Glomerular visceral epithelial cell (primary cell): ENCODE measurements at regions not wholly inside any gene's neighbourhood (a gene's known extent, or its start where the extent isn't known, plus 50 kb on each side); places are given as distances from the start of the nearest gene placed in this dataset.
A peak's percentile ranks its signal among the peaks of the same experiment; 100 is the strongest.
"Not testable (repeated sequence)": the region's sequence is repeated elsewhere in the genome, so short reads cannot be mapped to it uniquely, and the experiment has no call there.

Experiments used
- DNase-seq: peaks from one replicate; pipeline ENCODE4 v3.0.0-alpha.2; 2016; ENCODE audit errors: extremely low spot score

- no peak for DNase-seq
Observed at GRCh38 chr12:24668563-24668962, 280.3 kb downstream of the BCAT1 start.

GRCh38 chr12:24664161-24664880 lies 284.6 kb downstream of the BCAT1 start:
- no peak for DNase-seq

GRCh38 chr12:24661657-24662096 lies 287.2 kb downstream of the BCAT1 start:
- peak; percentile 86 for DNase-seq

DNA sequence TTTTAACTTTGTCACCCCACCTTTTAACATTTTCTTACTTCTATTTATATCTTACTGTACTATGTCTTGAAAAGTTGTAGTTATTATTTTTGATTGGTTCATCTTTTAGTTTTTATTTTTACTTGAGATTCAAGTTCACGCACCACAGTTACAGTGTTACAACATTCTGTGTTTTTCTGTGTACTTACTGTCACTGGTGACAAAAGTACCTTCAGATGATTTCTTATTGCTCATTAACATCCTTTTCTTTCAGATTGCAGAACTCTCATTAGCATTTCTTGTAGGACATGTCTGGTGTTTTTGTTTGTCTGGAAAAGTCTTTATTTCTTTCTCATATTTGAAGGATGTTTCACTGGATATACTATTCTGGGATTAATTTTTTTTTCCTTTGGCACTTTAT lies 289.9 kb downstream of the BCAT1 start:
- no peak for DNase-seq

DNA sequence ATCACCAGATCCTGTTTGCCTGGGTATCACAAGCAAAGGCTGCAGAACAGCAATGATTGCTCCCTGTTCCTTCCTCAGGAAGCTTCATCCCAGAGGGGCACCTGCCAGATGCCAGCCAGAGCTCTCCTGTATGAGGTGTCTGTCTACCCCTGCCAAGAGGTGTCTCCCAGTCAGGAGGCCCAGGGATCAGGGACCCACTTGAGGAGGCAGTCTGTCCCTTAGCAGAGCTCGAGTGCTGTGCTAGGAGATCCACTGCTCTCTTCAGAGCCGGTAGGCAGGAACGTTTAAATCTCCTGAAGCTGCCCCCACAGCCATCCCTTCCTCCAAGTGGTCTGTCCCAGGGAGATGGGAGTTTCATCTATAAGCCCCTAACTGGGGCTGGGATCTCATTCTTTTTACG lies 294.6 kb downstream of the BCAT1 start:
- DNase-seq = not testable (repeated sequence)

DNA sequence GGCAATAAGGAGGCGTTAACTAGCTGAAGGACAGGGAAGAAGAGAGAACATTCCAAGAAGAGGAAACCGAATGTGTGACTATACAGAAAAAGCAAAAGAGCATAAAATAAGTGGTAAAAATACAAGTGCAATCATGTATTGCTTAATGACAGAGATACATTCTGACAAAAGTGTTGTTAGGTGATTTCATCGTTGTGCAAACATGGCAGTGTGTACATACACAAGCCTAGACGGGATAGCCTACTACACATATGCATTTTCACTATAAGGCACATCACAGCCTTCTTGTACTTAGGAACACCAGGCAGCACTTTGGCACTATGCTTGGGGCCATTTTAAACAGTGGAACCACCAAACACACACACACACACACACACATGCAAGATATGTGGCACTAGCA lies 299.3 kb downstream of the BCAT1 start:
- no peak for DNase-seq

DNA sequence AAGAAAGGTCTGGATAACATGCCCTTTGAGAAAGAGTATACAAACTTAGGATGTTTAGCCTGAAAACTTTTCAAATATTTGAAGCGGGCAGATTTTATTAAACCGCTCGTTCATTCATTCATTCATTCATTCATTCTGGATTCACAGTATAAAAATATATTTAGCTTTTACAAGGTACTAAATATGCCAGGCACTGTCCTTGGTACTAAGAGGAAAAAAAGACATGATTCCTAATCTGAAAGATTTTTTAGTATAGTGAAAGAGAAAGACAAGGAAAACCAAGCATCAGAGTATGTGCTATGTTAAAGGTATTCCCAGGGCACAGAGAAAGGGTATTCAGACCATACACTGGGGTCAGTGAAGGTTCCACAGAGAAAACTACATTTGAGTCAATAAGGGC lies 299.7 kb downstream of the BCAT1 start:
- DNase-seq = no peak

GRCh38 chr12:24645254-24645653 lies 303.6 kb downstream of the BCAT1 start:
- DNase-seq = no peak

GRCh38 chr12:24643120-24644119 lies 305.5 kb downstream of the BCAT1 start:
- no peak for DNase-seq

GRCh38 chr12:24639641-24640040 lies 309.3 kb downstream of the BCAT1 start:
- DNase-seq = no peak

- no peak for DNase-seq
Observed at GRCh38 chr12:24632466-24632865, 316.4 kb downstream of the BCAT1 start.

DNA sequence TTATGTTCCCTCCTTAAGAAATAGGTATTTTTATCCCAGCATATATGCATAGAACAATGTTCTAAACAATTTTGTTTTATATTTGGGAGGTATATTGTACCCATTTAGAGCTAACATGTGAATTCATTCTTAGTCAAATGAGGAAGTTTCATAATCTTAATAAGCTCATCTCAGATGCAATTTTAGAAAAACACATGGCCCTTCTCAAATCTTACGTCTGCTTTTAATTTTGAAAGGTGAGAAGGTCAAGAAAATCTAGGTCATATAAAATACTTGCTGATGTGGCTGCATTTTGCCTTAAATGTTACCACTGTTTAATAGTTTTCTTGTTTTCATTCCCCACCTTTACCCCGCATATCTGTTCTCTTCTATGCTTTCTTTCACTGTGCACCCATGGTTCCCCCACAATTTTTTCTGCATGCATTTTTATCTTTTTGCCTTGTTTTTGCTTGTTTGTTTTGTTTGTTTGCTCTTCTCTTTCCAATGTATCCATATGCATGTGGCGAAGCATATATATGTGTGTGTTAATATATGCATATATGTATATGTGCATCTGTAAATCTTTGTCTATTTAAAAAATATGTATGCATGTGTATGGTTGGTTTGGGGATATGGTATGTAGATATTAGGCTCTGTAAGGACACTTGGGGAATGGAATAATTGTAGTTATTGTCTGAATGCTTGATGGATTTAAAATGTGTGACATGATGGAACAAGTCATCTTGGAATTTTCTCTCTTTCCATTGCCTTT lies 317.1 kb downstream of the BCAT1 start:
- DNase-seq = no peak

- no peak for DNase-seq
Observed at GRCh38 chr12:24630856-24631255, 318.0 kb downstream of the BCAT1 start.

GRCh38 chr12:24630446-24630845 lies 318.5 kb downstream of the BCAT1 start:
- DNase-seq = no peak

- no peak for DNase-seq
Observed at GRCh38 chr12:24625103-24625502, 323.8 kb downstream of the BCAT1 start.

GRCh38 chr12:24619954-24620353 lies 328.9 kb downstream of the BCAT1 start:
- not testable (repeated sequence) for DNase-seq

GRCh38 chr12:24617471-24617870 lies 331.4 kb downstream of the BCAT1 start:
- DNase-seq = peak; percentile 45

DNA sequence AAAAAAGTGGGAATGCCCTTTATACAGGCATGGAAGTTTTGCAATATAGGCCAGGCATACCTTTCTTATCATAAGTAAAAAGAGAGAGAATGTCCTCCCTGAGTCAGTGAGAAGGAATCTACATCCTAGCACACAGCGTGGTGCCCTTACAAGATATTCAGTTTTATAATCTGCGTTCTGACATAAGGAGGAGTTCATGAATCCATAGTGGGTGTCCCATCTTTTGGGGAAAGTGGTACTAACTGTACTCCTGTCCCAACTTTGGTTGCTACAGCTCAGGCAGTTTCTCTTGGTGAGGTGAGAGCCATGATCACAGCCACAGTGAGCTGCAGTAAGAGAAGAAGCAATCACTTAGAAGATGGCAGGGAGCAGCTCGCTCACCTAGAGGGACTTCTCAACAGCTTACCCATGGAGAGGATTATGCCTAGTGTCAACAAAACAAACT lies 332.9 kb downstream of the BCAT1 start:
- no peak for DNase-seq

DNA sequence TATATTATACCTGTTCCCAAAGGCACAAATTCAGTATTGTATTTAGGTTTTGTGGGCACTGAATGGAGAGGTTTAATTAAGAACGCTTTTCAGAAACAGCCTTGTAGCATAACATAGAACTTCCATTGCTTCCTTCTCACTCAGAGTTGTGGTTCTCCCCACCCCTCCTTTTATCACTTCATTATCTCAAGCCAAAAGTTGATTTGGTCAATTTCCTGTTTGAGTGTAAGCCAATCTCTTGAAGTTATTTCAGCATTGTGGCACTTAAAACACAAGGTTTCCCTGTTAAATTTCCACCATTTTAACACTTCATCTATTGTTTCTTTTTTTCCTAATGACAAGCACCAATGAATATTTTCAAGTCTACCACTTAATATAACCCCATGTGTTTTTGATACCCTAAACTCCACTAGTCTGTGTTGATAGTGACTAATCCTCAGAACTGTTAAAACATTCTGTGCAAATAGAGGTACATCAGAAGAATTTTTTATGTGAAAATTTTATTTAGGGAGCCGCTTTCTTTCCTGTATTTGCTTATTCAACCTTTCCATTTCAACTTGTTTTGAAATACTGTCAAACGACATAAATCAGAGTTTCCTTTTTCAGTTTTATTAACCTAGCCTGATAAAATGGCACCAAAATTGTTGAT lies 340.1 kb downstream of the BCAT1 start:
- no peak for DNase-seq

- DNase-seq = no peak
Observed at GRCh38 chr12:24608108-24608507, 340.8 kb downstream of the BCAT1 start.

- DNase-seq = no peak
Observed at GRCh38 chr12:24605916-24606315, 343.0 kb downstream of the BCAT1 start.
